Fibroblast of lung (primary cell): ENCODE measurements at regions not wholly inside any gene's neighbourhood (a gene's known extent, or its start where the extent isn't known, plus 50 kb on each side); places are given as distances from the start of the nearest gene placed in this dataset.

ENCODE experiments used
- DNase-seq, 2 donors: peaks; one replicate each; pipeline versions ENCODE4 v3.0.0 to v3.0.0-alpha.2; 2010; ENCODE audit warnings: low read depth in 2 of 2
- H2AFZ ChIP-seq: 2 replicates; pipeline ENCODE4 v1.5.1; 2012; ENCODE audit warnings: low read length, control low read depth, inconsistent platforms
- H3K27ac ChIP-seq: 2 replicates; pipeline ENCODE4 v1.5.1; 2011; ENCODE audit warnings: low read length, control low read depth; ENCODE audit not compliant: insufficient read depth
- H3K27me3 ChIP-seq: 2 replicates; pipeline ENCODE4 v1.5.1; 2011; ENCODE audit warnings: mild to moderate bottlenecking, low read length; ENCODE audit not compliant: control insufficient read depth, insufficient read depth
- H3K36me3 ChIP-seq: 2 replicates; pipeline ENCODE4 v1.5.1; 2011; ENCODE audit warnings: low read length; ENCODE audit not compliant: control insufficient read depth, insufficient read depth
- H3K4me1 ChIP-seq: 2 replicates; pipeline ENCODE4 v1.5.1; 2011; ENCODE audit warnings: low read length; ENCODE audit not compliant: control insufficient read depth, insufficient read depth; ENCODE audit errors: extremely low read depth
- H3K4me2 ChIP-seq: 2 replicates; pipeline ENCODE4 v1.5.1; 2011; ENCODE audit warnings: low read length, control low read depth; ENCODE audit not compliant: insufficient read depth; ENCODE audit errors: extremely low read depth
- H3K4me3 ChIP-seq, 4 experiments: fragments of 200-600 bp in 1 of 4; sonication (generic) in 1 of 4; replicated peaks in 1 of 4; 2 replicates each; pipeline ENCODE4 v1.5.1; 2011 to 2016; ENCODE audit warnings: low read length in 4 of 4, low read depth in 3 of 4, mild to moderate bottlenecking in 3 of 4, control low read depth in 2 of 4, inconsistent platforms in 1 of 4, mixed read lengths in 1 of 4; ENCODE audit not compliant: insufficient read depth in 1 of 4; ENCODE audit errors: control extremely low read depth in 1 of 4
- H3K79me2 ChIP-seq: 2 replicates; pipeline ENCODE4 v1.5.1; 2012; ENCODE audit warnings: mild to moderate bottlenecking, low read length, inconsistent platforms; ENCODE audit not compliant: control insufficient read depth, insufficient read depth
- H3K9ac ChIP-seq: 2 replicates; pipeline ENCODE4 v1.5.1; 2011; ENCODE audit warnings: mild to moderate bottlenecking, low read length, control low read depth; ENCODE audit not compliant: insufficient read depth
- H3K9me3 ChIP-seq: 2 replicates; pipeline ENCODE4 v1.5.1; 2012; ENCODE audit warnings: low read depth, low read length; ENCODE audit not compliant: control insufficient read depth, insufficient read depth
- H4K20me1 ChIP-seq: 2 replicates; pipeline ENCODE4 v1.5.1; 2011; ENCODE audit warnings: low read length; ENCODE audit not compliant: control insufficient read depth, insufficient read depth; ENCODE audit errors: extremely low read depth
- CTCF ChIP-seq, 2 donors: IDR thresholded peaks in 1 of 2; conservative IDR thresholded peaks in 1 of 2; 1 replicate in 1 of 2; 2 replicates in 1 of 2; pipeline ENCODE4 v1.5.1; 2011 to 2012; ENCODE audit warnings: low read length in 2 of 2, control low read depth in 1 of 2, inconsistent platforms in 1 of 2, low read depth in 1 of 2, mild to moderate bottlenecking in 1 of 2
- EZH2 ChIP-seq: IDR thresholded peaks from 2 replicates; pipeline ENCODE4 v1.5.1; 2012; ENCODE audit warnings: low read length, control low read depth, mild to moderate bottlenecking; ENCODE audit errors: missing control alignments

GRCh38 chr21:33132054-33132453, 62.1 kb downstream of the OLIG1 start:
- Histone ChIP-seq H4K20me1 (no peaks in the 10 kb centered on the region), H3K4me3 (no peak overlapping the region), H3K4me1 (no peaks in the 10 kb centered on the region), H3K36me3 (no peaks in the 10 kb centered on the region), H2AFZ (no peak overlapping the region), H3K9ac (no peak overlapping the region), H3K9me3 (no peaks in the 10 kb centered on the region), H3K79me2 (no peaks in the 10 kb centered on the region), H3K27me3 (peaks cover 18% of the 10 kb centered on the region), H3K27ac (no peak overlapping the region), H3K4me2 (no peak overlapping the region)
- no peak for DNase-seq
- no peak for TF ChIP-seq EZH2
- no peak for TF ChIP-seq CTCF (conservative IDR thresholded peaks at IDR 0.05 in 1 of 2, IDR thresholded peaks at IDR 0.05 in 1 of 2; ENCODE audit: low read depth in 1 of 2, low read length in 2 of 2)

- Histone ChIP-seq H3K9me3 (no peaks in the 10 kb centered on the region), H3K27me3 (peaks cover 24% of the 10 kb centered on the region), H3K79me2 (no peaks in the 10 kb centered on the region), H3K27ac (no peak overlapping the region), H3K4me2 (no peak overlapping the region), H3K4me1 (no peaks in the 10 kb centered on the region), H3K9ac (no peak overlapping the region), H2AFZ (no peak overlapping the region), H3K4me3 (no peak overlapping the region), H4K20me1 (no peaks in the 10 kb centered on the region), H3K36me3 (no peaks in the 10 kb centered on the region)
- TF ChIP-seq CTCF (conservative IDR thresholded peaks at IDR 0.05 in 1 of 2, IDR thresholded peaks at IDR 0.05 in 1 of 2; ENCODE audit: low read depth in 1 of 2, low read length in 2 of 2) (no peak), EZH2 (no peak)
- no peak for DNase-seq
Observed at GRCh38 chr21:33133892-33134291, 64.0 kb downstream of the OLIG1 start.

GRCh38 chr21:33135925-33136324, 66.0 kb downstream of the OLIG1 start:
- H3K27ac ChIP-seq: no peak overlapping the region
- H2AFZ ChIP-seq: no peak overlapping the region
- no peak for DNase-seq
- no peaks in the 10 kb centered on the region for H4K20me1 ChIP-seq
- no peaks in the 10 kb centered on the region for H3K79me2 ChIP-seq
- H3K4me2 ChIP-seq: no peak overlapping the region
- H3K9ac ChIP-seq: no peak overlapping the region
- no peaks in the 10 kb centered on the region for H3K36me3 ChIP-seq
- no peaks in the 10 kb centered on the region for H3K9me3 ChIP-seq
- no peaks in the 10 kb centered on the region for H3K4me1 ChIP-seq
- H3K27me3 ChIP-seq: peaks cover 27% of the 10 kb centered on the region
- no peak overlapping the region for H3K4me3 ChIP-seq
- TF ChIP-seq EZH2 (no peak), CTCF (conservative IDR thresholded peaks at IDR 0.05 in 1 of 2, IDR thresholded peaks at IDR 0.05 in 1 of 2; ENCODE audit: low read depth in 1 of 2, low read length in 2 of 2) (no peak)
